GM12872 (cell line): ENCODE measurements at regions not wholly inside any gene's neighbourhood (a gene's known extent, or its start where the extent isn't known, plus 50 kb on each side); places are given as distances from the start of the nearest gene placed in this dataset.

ENCODE experiments used
- CTCF ChIP-seq: IDR thresholded peaks from 3 replicates; pipeline ENCODE4 v1.5.1; 2011; ENCODE audit warnings: low read depth, mild to moderate bottlenecking, low read length, moderate library complexity; ENCODE audit not compliant: insufficient read depth

- TF ChIP-seq CTCF: no peak
Measured at GRCh38 chr10:91153508-91153907, 67.0 kb upstream of the PCGF5 start.

GRCh38 chr10:91154842-91155241 is 65.6 kb upstream of the PCGF5 start:
- no peak for TF ChIP-seq CTCF

GRCh38 chr10:91156196-91156595 is 64.3 kb upstream of the PCGF5 start:
- no peak for TF ChIP-seq CTCF

- no peak for TF ChIP-seq CTCF
Measured at GRCh38 chr10:91159254-91159783, 61.1 kb upstream of the PCGF5 start.

- no peak for TF ChIP-seq CTCF
Measured at GRCh38 chr10:91162050-91162494, 58.4 kb upstream of the PCGF5 start.

GRCh38 chr10:91162495-91163268 is 57.8 kb upstream of the PCGF5 start:
- TF ChIP-seq CTCF: no peak

GRCh38 chr10:91163269-91163868 is 57.1 kb upstream of the PCGF5 start:
- TF ChIP-seq CTCF: no peak
